Natural killer cell (primary cell): ENCODE measurements at regions not wholly inside any gene's neighbourhood (a gene's known extent, or its start where the extent isn't known, plus 50 kb on each side); places are given as distances from the start of the nearest gene placed in this dataset.
"Not testable (repeated sequence)": the region's sequence is repeated elsewhere in the genome, so short reads cannot be mapped to it uniquely, and the experiment has no call there.

Experiments used
- ATAC-seq, 3 donors: fragments of 150-1000 bp in 2 of 3; fragments of 200-7000 bp in 1 of 3; cut with Tn5 transposase; 1 replicate in 1 of 3; 2 replicates in 2 of 3; pipeline ENCODE4 v1.10.0; 2021; ENCODE audit warnings: mild to moderate bottlenecking in 2 of 3, moderate library complexity in 2 of 3
- DNase-seq, 2 donors: peaks; one replicate each; pipeline versions ENCODE4 v3.0.0 to v3.0.0-alpha.2; 2013 to 2021; ENCODE audit warnings: mixed read lengths in 1 of 2
- H3K27ac ChIP-seq: one replicate; pipeline ENCODE4 v1.5.1; 2013; ENCODE audit warnings: mild to moderate bottlenecking, low read length
- H3K27me3 ChIP-seq: one replicate; pipeline ENCODE4 v1.6.1; 2013; ENCODE audit warnings: low read length; ENCODE audit not compliant: control insufficient read depth, insufficient read depth
- H3K36me3 ChIP-seq: one replicate; pipeline ENCODE4 v1.6.1; 2013; ENCODE audit warnings: low read length; ENCODE audit not compliant: control insufficient read depth, insufficient read depth
- H3K4me1 ChIP-seq: one replicate; pipeline ENCODE4 v1.6.1; 2013; ENCODE audit warnings: low read length; ENCODE audit not compliant: control insufficient read depth, insufficient read depth
- H3K4me3 ChIP-seq: one replicate; pipeline ENCODE4 v1.5.1; 2013; ENCODE audit warnings: low read length
- H3K9me3 ChIP-seq: one replicate; pipeline ENCODE4 v1.6.1; 2013; ENCODE audit warnings: low read length; ENCODE audit not compliant: control insufficient read depth, insufficient read depth
- H3K27ac Mint-ChIP-seq, 2 donors: one replicate each; pipeline ENCODE4 v1.8.0; 2022; ENCODE audit warnings: mild to moderate bottlenecking in 2 of 2, mixed read lengths in 2 of 2, moderate library complexity in 1 of 2
- H3K27me3 Mint-ChIP-seq, 2 donors: one replicate each; pipeline ENCODE4 v1.8.0; 2022; ENCODE audit warnings: low read depth in 2 of 2, mixed read lengths in 2 of 2
- H3K36me3 Mint-ChIP-seq: one replicate; pipeline ENCODE4 v1.8.0; 2022; ENCODE audit warnings: mixed read lengths
- H3K4me1 Mint-ChIP-seq, 2 donors: one replicate each; pipeline ENCODE4 v1.8.0; 2022; ENCODE audit warnings: mixed read lengths in 2 of 2
- H3K4me3 Mint-ChIP-seq: one replicate; pipeline ENCODE4 v1.8.0; 2022; ENCODE audit warnings: mild to moderate bottlenecking, moderate library complexity, mixed read lengths
- H3K9me3 Mint-ChIP-seq, 2 donors: one replicate each; pipeline ENCODE4 v1.8.0; 2022; ENCODE audit warnings: mixed read lengths in 2 of 2
- WGBS: methylation state at CpG from one replicate; pipeline ENCODE4 v1.1.7; 2013; ENCODE audit warnings: missing lambda C conversion rate; ENCODE audit not compliant: insufficient coverage; 5-methylcytosine and 5-hydroxymethylcytosine counted together
- intact Hi-C: fragments of 100-400 bp; cut with micrococcal nuclease; formaldehyde crosslinking; loops from one replicate; pipeline ENCODE4 v1.14.2; 2022
- TF ChIP-seq, protein P1 (sequence below): fragments of 200-600 bp; IDR thresholded peaks from one replicate; pipeline ENCODE4 v1.8.0; 2022; ENCODE audit warnings: antibody characterized with exemption

DNA sequence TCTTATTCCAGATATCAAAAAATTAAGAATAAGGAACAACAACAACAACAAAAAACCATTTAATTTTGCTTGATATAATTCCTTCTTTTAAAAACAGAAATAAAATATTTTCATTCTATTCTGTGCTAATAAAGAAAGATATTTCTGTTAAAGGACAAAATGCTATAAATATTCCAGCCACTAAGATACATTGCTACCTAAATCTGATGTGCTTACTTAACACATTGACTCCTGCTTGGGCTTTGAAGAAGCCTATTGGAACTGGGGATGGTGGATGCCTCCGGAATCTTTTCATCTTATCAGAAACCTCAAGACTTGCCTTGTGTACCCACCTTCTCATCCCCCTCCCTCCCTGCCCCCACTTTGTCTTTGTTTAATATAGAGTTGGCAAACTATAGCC lies 320.2 kb downstream of the MEX3B start:
- Histone ChIP-seq H3K36me3 (no peaks in the 10 kb centered on the region), H3K27me3 (no peaks in the 10 kb centered on the region), H3K9me3 (no peaks in the 10 kb centered on the region), H3K4me3 (no peak overlapping the region), H3K4me1 (no peaks in the 10 kb centered on the region), H3K27ac (no peak overlapping the region)
- H3K27ac Mint-ChIP-seq: no peak overlapping the region
- TF ChIP-seq, protein P1, sequence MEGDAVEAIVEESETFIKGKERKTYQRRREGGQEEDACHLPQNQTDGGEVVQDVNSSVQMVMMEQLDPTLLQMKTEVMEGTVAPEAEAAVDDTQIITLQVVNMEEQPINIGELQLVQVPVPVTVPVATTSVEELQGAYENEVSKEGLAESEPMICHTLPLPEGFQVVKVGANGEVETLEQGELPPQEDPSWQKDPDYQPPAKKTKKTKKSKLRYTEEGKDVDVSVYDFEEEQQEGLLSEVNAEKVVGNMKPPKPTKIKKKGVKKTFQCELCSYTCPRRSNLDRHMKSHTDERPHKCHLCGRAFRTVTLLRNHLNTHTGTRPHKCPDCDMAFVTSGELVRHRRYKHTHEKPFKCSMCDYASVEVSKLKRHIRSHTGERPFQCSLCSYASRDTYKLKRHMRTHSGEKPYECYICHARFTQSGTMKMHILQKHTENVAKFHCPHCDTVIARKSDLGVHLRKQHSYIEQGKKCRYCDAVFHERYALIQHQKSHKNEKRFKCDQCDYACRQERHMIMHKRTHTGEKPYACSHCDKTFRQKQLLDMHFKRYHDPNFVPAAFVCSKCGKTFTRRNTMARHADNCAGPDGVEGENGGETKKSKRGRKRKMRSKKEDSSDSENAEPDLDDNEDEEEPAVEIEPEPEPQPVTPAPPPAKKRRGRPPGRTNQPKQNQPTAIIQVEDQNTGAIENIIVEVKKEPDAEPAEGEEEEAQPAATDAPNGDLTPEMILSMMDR: no peak
- WGBS: no CpG with 5 or more reads among the region's 1 CpG
- ATAC-seq (no peak), DNase-seq (no peak)
- intact Hi-C loops: no loop called here
- H3K9me3 Mint-ChIP-seq: no peaks in the 10 kb centered on the region
- H3K36me3 Mint-ChIP-seq: no peaks in the 10 kb centered on the region
- H3K4me1 Mint-ChIP-seq: no peaks in the 10 kb centered on the region
- no peak overlapping the region for H3K4me3 Mint-ChIP-seq
- H3K27me3 Mint-ChIP-seq: peaks cover 5 to 6% of the 10 kb centered on the region in 2 donors

DNA sequence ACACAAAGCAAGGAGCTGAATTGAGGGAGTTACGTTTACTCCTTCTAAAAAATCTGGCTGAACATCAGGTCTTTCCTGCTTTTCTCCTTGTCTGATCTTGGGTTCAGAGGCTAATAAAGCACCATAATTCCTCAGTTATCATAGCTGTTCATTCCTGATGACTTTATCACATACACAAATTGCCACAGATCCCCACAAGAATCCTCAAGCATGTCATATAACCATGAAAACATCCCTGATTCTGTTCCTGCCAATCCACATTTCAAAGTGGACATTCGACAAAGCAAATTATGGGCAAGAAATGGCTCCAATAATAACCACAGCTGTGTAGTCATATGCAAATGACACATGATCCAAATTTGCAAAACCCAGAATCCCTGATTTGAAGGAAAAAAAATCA lies 321.3 kb downstream of the MEX3B start:
- DNase-seq: no peak
- WGBS: 83% methylated on average over 2 of the region's 2 CpGs
- H3K9me3 Mint-ChIP-seq: no peaks in the 10 kb centered on the region
- ATAC-seq: no peak
- H3K27ac ChIP-seq: no peak overlapping the region
- H3K4me1 ChIP-seq: no peaks in the 10 kb centered on the region
- H3K9me3 ChIP-seq: no peaks in the 10 kb centered on the region
- no peak overlapping the region for H3K4me3 Mint-ChIP-seq
- no peaks in the 10 kb centered on the region for H3K27me3 ChIP-seq
- no peaks in the 10 kb centered on the region for H3K36me3 ChIP-seq
- H3K36me3 Mint-ChIP-seq: no peaks in the 10 kb centered on the region
- TF ChIP-seq, protein P1: no peak
- no peaks in the 10 kb centered on the region for H3K4me1 Mint-ChIP-seq
- H3K4me3 ChIP-seq: no peak overlapping the region
- peaks cover 5 to 6% of the 10 kb centered on the region in 2 donors for H3K27me3 Mint-ChIP-seq
- intact Hi-C loops: no loop called here
- no peak overlapping the region for H3K27ac Mint-ChIP-seq

DNA sequence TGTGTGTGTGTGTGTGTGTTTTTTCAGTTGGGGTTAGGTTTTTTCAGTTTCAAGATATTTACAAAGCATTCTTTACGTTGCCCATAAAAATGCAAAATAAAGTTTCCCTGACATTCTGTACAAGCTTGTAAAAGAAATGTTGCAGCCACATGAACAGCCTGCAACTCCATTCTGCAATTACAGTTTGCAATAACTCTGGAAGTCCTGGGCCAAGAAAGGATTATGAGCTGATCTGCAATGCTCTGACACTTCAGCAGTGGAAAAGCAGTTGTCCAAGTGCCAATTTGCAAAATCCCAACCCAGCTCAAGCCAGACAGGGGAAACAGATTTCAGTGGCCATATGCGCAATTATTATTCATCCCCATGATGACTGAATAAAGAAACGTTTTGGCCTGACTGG lies 322.1 kb downstream of the MEX3B start:
- ATAC-seq: no peak
- intact Hi-C loops: no loop called here
- no peak for DNase-seq
- TF ChIP-seq, protein P1: no peak
- Histone ChIP-seq H3K27me3 (no peaks in the 10 kb centered on the region), H3K27ac (no peak overlapping the region), H3K9me3 (no peaks in the 10 kb centered on the region), H3K4me3 (no peak overlapping the region), H3K4me1 (no peaks in the 10 kb centered on the region), H3K36me3 (no peaks in the 10 kb centered on the region)
- H3K4me3 Mint-ChIP-seq: no peak overlapping the region
- no peaks in the 10 kb centered on the region for H3K36me3 Mint-ChIP-seq
- 83% methylated on average over 3 of the region's 3 CpGs for WGBS
- peaks cover 5 to 6% of the 10 kb centered on the region in 2 donors for H3K27me3 Mint-ChIP-seq
- no peaks in the 10 kb centered on the region for H3K4me1 Mint-ChIP-seq
- no peaks in the 10 kb centered on the region for H3K9me3 Mint-ChIP-seq
- no peak overlapping the region for H3K27ac Mint-ChIP-seq

DNA sequence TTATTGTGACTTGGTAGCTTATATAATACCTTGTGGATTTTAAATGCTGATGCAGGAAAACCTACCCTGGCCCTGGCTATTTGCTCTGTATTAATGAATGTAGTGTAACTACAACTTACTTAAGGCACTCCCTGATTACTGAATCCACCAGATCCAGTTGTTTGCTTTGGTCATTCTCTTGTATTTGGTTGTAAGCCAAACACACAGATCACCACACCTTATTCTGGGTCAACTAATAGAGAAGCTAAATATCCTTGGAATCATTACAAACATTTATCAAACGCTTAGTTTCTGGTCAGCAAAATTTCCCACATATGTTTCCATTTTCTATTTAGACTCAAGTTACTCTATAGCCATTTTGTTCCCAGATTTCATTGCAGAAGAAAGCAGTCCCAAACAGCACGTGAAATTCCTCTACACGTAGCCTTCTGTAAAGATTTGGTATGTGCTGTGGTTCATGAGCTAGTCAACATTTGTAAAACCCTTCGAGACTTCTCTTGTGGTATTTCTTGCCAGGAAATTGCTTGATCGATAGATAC lies 322.6 kb downstream of the MEX3B start:
- Mint-ChIP-seq H3K27ac (no peak overlapping the region), H3K27me3 (peaks cover 5 to 6% of the 10 kb centered on the region in 2 donors), H3K4me3 (no peak overlapping the region), H3K9me3 (no peaks in the 10 kb centered on the region), H3K36me3 (no peaks in the 10 kb centered on the region), H3K4me1 (no peaks in the 10 kb centered on the region)
- Histone ChIP-seq H3K27me3 (no peaks in the 10 kb centered on the region), H3K4me3 (no peak overlapping the region), H3K27ac (no peak overlapping the region), H3K4me1 (no peaks in the 10 kb centered on the region), H3K9me3 (no peaks in the 10 kb centered on the region), H3K36me3 (no peaks in the 10 kb centered on the region)
- ATAC-seq (no peak), DNase-seq (no peak)
- TF ChIP-seq, protein P1: no peak
- 81% methylated on average over 5 of the region's 5 CpGs for WGBS
- intact Hi-C loops: no loop called here

DNA sequence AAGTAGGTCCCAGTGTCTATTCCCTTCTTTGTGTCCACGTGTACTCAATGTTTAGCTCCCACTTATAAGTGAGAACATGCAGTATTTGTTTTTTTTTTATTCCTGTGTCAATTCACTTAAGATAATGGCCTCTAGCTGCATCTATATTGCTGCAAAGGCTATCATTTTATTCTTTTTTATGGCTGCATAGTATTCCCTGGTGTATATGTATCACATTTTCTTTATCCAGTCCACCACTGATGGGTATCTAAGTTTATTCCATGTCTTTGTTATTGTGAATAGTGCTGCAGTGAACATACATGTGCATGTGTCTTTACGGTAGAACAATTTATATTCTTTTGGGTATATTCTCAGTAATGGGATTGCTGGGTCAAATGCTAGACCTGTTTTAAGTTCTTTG lies 329.4 kb downstream of the MEX3B start:
- H3K36me3 ChIP-seq, H3K4me1 Mint-ChIP-seq, H3K4me3 ChIP-seq, H3K27ac ChIP-seq, H3K27ac Mint-ChIP-seq, ATAC-seq, H3K36me3 Mint-ChIP-seq, DNase-seq, H3K27me3 Mint-ChIP-seq, H3K27me3 ChIP-seq, H3K9me3 ChIP-seq, H3K4me1 ChIP-seq, H3K9me3 Mint-ChIP-seq, H3K4me3 Mint-ChIP-seq, intact Hi-C loops: not testable (repeated sequence)
- WGBS: 88% methylated on average over 2 of the region's 2 CpGs
